Endodermal cell (in vitro differentiated cells): ENCODE measurements at regions not wholly inside any gene's neighbourhood (a gene's known extent, or its start where the extent isn't known, plus 50 kb on each side); places are given as distances from the start of the nearest gene placed in this dataset.

Source experiments
- DNase-seq: peaks from one replicate; pipeline ENCODE4 v3.0.0-alpha.2; 2017
- H3K27ac ChIP-seq: 2 replicates; pipeline ENCODE4 v1.5.1; 2013; ENCODE audit warnings: mild to moderate bottlenecking, low read depth, low read length, moderate library complexity
- H3K27me3 ChIP-seq: 2 replicates; pipeline ENCODE4 v1.6.1; 2013; ENCODE audit warnings: mild to moderate bottlenecking, low read length, moderate library complexity; ENCODE audit not compliant: insufficient read depth, control insufficient read depth, poor library complexity, severe bottlenecking
- H3K36me3 ChIP-seq: 2 replicates; pipeline ENCODE4 v1.7.0; 2013; ENCODE audit warnings: mild to moderate bottlenecking, low read length, moderate library complexity; ENCODE audit not compliant: control insufficient read depth, insufficient read depth
- H3K4me1 ChIP-seq: one replicate; pipeline ENCODE4 v1.7.0; 2013; ENCODE audit warnings: low read length; ENCODE audit not compliant: control insufficient read depth, insufficient read depth
- H3K4me3 ChIP-seq: 2 replicates; pipeline ENCODE4 v1.5.1; 2013; ENCODE audit warnings: mild to moderate bottlenecking, low read length, moderate library complexity
- H3K9ac ChIP-seq: 2 replicates; pipeline ENCODE4 v1.6.1; 2013; ENCODE audit warnings: mild to moderate bottlenecking, low read length, moderate library complexity; ENCODE audit not compliant: poor library complexity, severe bottlenecking; ENCODE audit errors: extremely low read depth
- H3K9me3 ChIP-seq: 2 replicates; pipeline ENCODE4 v1.6.1; 2013; ENCODE audit warnings: mild to moderate bottlenecking, low read length, moderate library complexity; ENCODE audit not compliant: control insufficient read depth
- H3K27ac Mint-ChIP-seq: 2 replicates; pipeline ENCODE4 v1.8.0; 2020; ENCODE audit warnings: mixed read lengths
- H3K27me3 Mint-ChIP-seq: 2 replicates; pipeline ENCODE4 v1.8.0; 2021; ENCODE audit warnings: mild to moderate bottlenecking, mixed read lengths; ENCODE audit not compliant: insufficient read depth
- H3K36me3 Mint-ChIP-seq: 2 replicates; pipeline ENCODE4 v1.8.0; 2020; ENCODE audit warnings: low read depth, mixed read lengths
- H3K4me1 Mint-ChIP-seq: 2 replicates; pipeline ENCODE4 v1.8.0; 2020; ENCODE audit warnings: mixed read lengths
- H3K4me3 Mint-ChIP-seq: 2 replicates; pipeline ENCODE4 v1.8.0; 2020; ENCODE audit warnings: mild to moderate bottlenecking, moderate library complexity, mixed read lengths
- H3K9me3 Mint-ChIP-seq: 2 replicates; pipeline ENCODE4 v1.8.0; 2020; ENCODE audit warnings: mild to moderate bottlenecking, mixed read lengths
- WGBS, 2 experiments: methylation state at CpG; one replicate each; pipeline versions ENCODE4 v1.1.5 to v1.1.7; 2013; ENCODE audit warnings: missing lambda C conversion rate in 2 of 2, mixed read lengths in 1 of 2; ENCODE audit not compliant: insufficient coverage in 1 of 2, insufficient read length in 1 of 2; 5-methylcytosine and 5-hydroxymethylcytosine counted together
- TF ChIP-seq, protein P1 (sequence below): fragments of 200-600 bp; sonication (generic); conservative IDR thresholded peaks from 2 replicates; pipeline ENCODE4 v1.5.0; 2021; ENCODE audit warnings: antibody characterized with exemption, mild to moderate bottlenecking

GRCh38 chr2:239482778-239483712 lies 82.2 kb upstream of the HDAC4 start:
- H3K4me3 Mint-ChIP-seq, result no peak overlapping the region
- H3K36me3 ChIP-seq, result no peaks in the 10 kb centered on the region
- TF ChIP-seq, protein P1, sequence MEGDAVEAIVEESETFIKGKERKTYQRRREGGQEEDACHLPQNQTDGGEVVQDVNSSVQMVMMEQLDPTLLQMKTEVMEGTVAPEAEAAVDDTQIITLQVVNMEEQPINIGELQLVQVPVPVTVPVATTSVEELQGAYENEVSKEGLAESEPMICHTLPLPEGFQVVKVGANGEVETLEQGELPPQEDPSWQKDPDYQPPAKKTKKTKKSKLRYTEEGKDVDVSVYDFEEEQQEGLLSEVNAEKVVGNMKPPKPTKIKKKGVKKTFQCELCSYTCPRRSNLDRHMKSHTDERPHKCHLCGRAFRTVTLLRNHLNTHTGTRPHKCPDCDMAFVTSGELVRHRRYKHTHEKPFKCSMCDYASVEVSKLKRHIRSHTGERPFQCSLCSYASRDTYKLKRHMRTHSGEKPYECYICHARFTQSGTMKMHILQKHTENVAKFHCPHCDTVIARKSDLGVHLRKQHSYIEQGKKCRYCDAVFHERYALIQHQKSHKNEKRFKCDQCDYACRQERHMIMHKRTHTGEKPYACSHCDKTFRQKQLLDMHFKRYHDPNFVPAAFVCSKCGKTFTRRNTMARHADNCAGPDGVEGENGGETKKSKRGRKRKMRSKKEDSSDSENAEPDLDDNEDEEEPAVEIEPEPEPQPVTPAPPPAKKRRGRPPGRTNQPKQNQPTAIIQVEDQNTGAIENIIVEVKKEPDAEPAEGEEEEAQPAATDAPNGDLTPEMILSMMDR, result no peak

GRCh38 chr2:239479471-239479870 lies 78.7 kb upstream of the HDAC4 start:
- Histone ChIP-seq H3K9me3 (no peaks in the 10 kb centered on the region), H3K4me1 (no peaks in the 10 kb centered on the region), H3K27me3 (no peaks in the 10 kb centered on the region), H3K27ac (no peak overlapping the region), H3K36me3 (no peaks in the 10 kb centered on the region), H3K4me3 (no peak overlapping the region), H3K9ac (no peak overlapping the region)
- Mint-ChIP-seq H3K4me3 (no peak overlapping the region), H3K36me3 (no peaks in the 10 kb centered on the region), H3K27ac (no peak overlapping the region), H3K4me1 (no peaks in the 10 kb centered on the region), H3K9me3 (no peaks in the 10 kb centered on the region), H3K27me3 (no peaks in the 10 kb centered on the region)
- no peak for DNase-seq
- WGBS, 2 experiments, result 90% methylated on average over 2 to 5 of the region's 5 CpGs
- TF ChIP-seq, protein P1, result no peak

More at GRCh38 chr2:239482778-239483712, 82.2 kb upstream of the HDAC4 start:
- Mint-ChIP-seq H3K27me3 (no peaks in the 10 kb centered on the region), H3K9me3 (no peaks in the 10 kb centered on the region), H3K27ac (no peak overlapping the region), H3K36me3 (no peaks in the 10 kb centered on the region), H3K4me1 (no peaks in the 10 kb centered on the region)
- Histone ChIP-seq H3K27me3 (no peaks in the 10 kb centered on the region), H3K4me3 (no peak overlapping the region), H3K4me1 (no peaks in the 10 kb centered on the region), H3K27ac (no peak overlapping the region), H3K9me3 (no peaks in the 10 kb centered on the region), H3K9ac (no peak overlapping the region)
- 90% methylated on average over 26 to 38 of the region's 38 CpGs for WGBS, 2 experiments
- no peak for DNase-seq

- Histone ChIP-seq H3K36me3 (no peaks in the 10 kb centered on the region), H3K9ac (no peak overlapping the region), H3K9me3 (no peaks in the 10 kb centered on the region), H3K4me1 (no peaks in the 10 kb centered on the region), H3K4me3 (no peak overlapping the region), H3K27me3 (no peaks in the 10 kb centered on the region), H3K27ac (no peak overlapping the region)
- Mint-ChIP-seq H3K4me3 (no peak overlapping the region), H3K4me1 (peaks cover 2% of the 10 kb centered on the region), H3K27ac (no peak overlapping the region), H3K36me3 (no peaks in the 10 kb centered on the region), H3K9me3 (no peaks in the 10 kb centered on the region), H3K27me3 (peaks cover 13% of the 10 kb centered on the region)
- no peak for DNase-seq
- 90 to 92% methylated on average over 12 to 19 of the region's 19 CpGs for WGBS, 2 experiments
- TF ChIP-seq, protein P1, result no peak
Observed at GRCh38 chr2:239477591-239477990, 76.8 kb upstream of the HDAC4 start.
